ENCODE measurements at regions not wholly inside any gene's neighbourhood (a gene's known extent, or its start where the extent isn't known, plus 50 kb on each side); places are given as distances from the start of the nearest gene placed in this dataset.

DNA sequence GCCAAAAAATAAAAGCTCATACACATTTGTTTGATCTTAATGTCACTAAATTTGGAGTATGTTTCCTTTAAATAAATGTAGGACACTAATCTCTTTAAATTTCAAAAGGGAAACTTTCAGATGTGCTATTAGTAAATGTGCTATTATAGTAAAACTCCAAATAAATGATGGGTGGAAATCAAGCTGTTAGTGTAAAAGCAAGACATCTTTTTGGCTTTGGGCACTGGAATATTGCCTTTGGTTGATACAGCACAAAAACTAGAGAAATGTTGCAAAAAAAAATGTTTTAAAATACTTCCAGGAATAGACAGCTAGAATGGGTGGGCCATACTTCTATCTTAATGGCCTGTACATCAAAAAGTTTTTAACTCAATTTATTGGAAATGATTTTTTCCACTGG lies 151.6 kb downstream of the FBXO8 start:
- TF ChIP-seq CTCF (IDR thresholded peaks at IDR 0.05; ENCODE audit: borderline replicate concordance, insufficient read depth, low read depth, low read length): no peak
- H3K4me3 ChIP-seq (ENCODE audit: low read depth, low read length): no peak overlapping the region

GRCh38 chr4:174122705-174123104 lies 160.8 kb downstream of the FBXO8 start:
- TF ChIP-seq CTCF (IDR thresholded peaks at IDR 0.05; ENCODE audit: borderline replicate concordance, insufficient read depth, low read depth, low read length): no peak
- no peak overlapping the region for H3K4me3 ChIP-seq (ENCODE audit: low read depth, low read length)

GRCh38 chr4:174120446-174121295 lies 162.8 kb downstream of the FBXO8 start:
- no peak overlapping the region for H3K4me3 ChIP-seq (ENCODE audit: low read depth, low read length)
- peak; percentile 44; the same call in 1 of the 2 replicates for TF ChIP-seq CTCF (IDR thresholded peaks at IDR 0.05; ENCODE audit: borderline replicate concordance, insufficient read depth, low read depth, low read length)

GRCh38 chr4:174119830-174120229 lies 163.6 kb downstream of the FBXO8 start:
- no peak for TF ChIP-seq CTCF (IDR thresholded peaks at IDR 0.05; ENCODE audit: borderline replicate concordance, insufficient read depth, low read depth, low read length)
- H3K4me3 ChIP-seq (ENCODE audit: low read depth, low read length): no peak overlapping the region

- TF ChIP-seq CTCF (IDR thresholded peaks at IDR 0.05; ENCODE audit: borderline replicate concordance, insufficient read depth, low read depth, low read length): no peak
- H3K4me3 ChIP-seq (ENCODE audit: low read depth, low read length): no peak overlapping the region
Measured at GRCh38 chr4:174119051-174119450, 164.4 kb downstream of the FBXO8 start.

DNA sequence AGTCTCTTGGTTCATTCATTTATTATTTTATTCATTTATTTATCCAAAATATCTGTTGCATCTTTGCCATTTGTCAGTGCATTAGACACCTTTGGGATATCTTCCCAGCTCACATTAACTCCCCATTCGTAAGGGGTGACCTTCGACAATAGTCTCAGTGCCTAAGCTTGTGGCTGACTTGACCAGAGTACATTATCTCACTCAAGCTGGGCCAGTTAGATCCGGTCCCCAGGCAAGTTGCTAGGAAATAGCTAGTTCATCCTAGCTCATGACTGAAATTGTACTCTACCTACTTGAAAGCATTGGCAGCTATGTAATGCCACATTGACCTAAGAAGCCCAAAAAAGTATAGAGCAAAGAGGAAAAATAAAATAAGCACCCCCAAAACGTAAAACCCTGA lies 165.3 kb downstream of the FBXO8 start:
- TF ChIP-seq CTCF (IDR thresholded peaks at IDR 0.05; ENCODE audit: borderline replicate concordance, insufficient read depth, low read depth, low read length): no peak
- no peak overlapping the region for H3K4me3 ChIP-seq (ENCODE audit: low read depth, low read length)

GRCh38 chr4:174117445-174117844 lies 166.0 kb downstream of the FBXO8 start:
- no peak overlapping the region for H3K4me3 ChIP-seq (ENCODE audit: low read depth, low read length)
- TF ChIP-seq CTCF (IDR thresholded peaks at IDR 0.05; ENCODE audit: borderline replicate concordance, insufficient read depth, low read depth, low read length): no peak
